C4-2B (cell line): ENCODE measurements at regions not wholly inside any gene's neighbourhood (a gene's known extent, or its start where the extent isn't known, plus 50 kb on each side); places are given as distances from the start of the nearest gene placed in this dataset.
"Not testable (repeated sequence)": the region's sequence is repeated elsewhere in the genome, so short reads cannot be mapped to it uniquely, and the experiment has no call there.

Source experiments
- H3K27ac ChIP-seq: fragments of 450-650 bp; 2 replicates; pipeline ENCODE4 v1.5.1; 2017
- ZFX ChIP-seq: fragments of 450-650 bp; IDR thresholded peaks from 2 replicates; pipeline ENCODE4 v1.6.1; 2017
- TF ChIP-seq, protein P1 (sequence below): fragments of 450-650 bp; conservative IDR thresholded peaks from 2 replicates; pipeline ENCODE4 v1.5.1; 2017; ENCODE audit warnings: mild to moderate bottlenecking

DNA sequence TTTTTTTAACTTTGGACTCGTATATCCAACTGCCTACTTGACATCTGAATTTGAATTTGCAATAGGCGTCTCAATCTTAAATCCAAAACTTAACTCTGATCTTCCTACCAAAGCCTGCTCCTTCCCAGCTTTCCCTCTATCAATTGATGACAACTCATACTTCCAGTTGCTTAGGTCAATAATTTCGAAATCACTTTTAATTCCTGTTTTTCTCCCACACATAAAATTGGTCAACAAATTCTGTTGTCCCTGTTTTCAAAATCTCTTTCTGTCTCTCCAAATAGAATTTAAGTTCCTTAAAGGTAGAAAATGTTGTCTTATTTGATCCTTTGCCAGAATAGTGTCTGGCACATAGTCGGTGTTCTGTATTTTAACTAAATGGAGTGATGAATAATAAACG lies 332.4 kb downstream of the SATB1 start:
- TF ChIP-seq, protein P1, sequence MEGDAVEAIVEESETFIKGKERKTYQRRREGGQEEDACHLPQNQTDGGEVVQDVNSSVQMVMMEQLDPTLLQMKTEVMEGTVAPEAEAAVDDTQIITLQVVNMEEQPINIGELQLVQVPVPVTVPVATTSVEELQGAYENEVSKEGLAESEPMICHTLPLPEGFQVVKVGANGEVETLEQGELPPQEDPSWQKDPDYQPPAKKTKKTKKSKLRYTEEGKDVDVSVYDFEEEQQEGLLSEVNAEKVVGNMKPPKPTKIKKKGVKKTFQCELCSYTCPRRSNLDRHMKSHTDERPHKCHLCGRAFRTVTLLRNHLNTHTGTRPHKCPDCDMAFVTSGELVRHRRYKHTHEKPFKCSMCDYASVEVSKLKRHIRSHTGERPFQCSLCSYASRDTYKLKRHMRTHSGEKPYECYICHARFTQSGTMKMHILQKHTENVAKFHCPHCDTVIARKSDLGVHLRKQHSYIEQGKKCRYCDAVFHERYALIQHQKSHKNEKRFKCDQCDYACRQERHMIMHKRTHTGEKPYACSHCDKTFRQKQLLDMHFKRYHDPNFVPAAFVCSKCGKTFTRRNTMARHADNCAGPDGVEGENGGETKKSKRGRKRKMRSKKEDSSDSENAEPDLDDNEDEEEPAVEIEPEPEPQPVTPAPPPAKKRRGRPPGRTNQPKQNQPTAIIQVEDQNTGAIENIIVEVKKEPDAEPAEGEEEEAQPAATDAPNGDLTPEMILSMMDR, result no peak
- no peak for TF ChIP-seq ZFX
- no peak overlapping the region for H3K27ac ChIP-seq

DNA sequence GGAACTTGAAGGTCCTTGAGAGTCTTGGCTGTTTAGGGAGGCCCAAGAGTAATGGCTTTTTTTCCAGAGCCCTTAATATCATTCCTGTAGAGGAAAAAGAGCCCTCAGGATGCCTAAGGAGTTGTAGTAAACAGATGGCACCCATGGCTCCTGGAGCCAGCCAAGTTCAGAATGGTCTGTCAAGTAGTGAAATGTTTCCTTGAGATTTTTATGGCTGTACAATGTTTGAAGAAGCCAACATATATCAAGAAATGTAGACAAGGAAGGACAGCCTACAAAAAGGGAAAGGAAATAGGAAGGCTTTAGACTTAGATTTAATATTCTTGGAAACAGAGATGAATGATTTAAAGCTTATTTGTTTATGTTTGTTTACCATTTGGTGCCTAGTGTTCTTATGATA lies 334.8 kb downstream of the SATB1 start:
- no peak for TF ChIP-seq ZFX
- TF ChIP-seq, protein P1, result no peak
- H3K27ac ChIP-seq, result no peak overlapping the region

DNA sequence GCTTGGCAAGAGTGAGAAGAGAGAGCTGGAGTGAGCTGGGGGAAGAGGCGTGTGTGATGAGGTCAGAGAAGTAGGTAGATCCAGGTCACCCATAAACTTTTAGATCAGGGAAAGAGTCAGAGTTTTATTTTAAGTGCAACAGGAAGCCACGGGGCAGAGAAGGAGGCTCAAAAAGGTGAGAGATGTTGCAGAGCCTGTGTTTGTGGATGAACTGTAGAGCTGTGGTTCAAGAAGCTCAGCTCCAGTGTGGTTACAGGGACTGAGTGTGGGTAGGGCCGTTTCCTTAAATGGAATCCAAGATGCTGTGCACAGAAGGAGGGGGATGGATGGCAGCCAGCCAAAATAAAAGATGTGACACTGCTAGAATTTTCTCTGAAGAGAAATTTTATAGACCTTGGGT lies 337.2 kb downstream of the SATB1 start:
- no peak for TF ChIP-seq ZFX
- TF ChIP-seq, protein P1, result no peak

DNA sequence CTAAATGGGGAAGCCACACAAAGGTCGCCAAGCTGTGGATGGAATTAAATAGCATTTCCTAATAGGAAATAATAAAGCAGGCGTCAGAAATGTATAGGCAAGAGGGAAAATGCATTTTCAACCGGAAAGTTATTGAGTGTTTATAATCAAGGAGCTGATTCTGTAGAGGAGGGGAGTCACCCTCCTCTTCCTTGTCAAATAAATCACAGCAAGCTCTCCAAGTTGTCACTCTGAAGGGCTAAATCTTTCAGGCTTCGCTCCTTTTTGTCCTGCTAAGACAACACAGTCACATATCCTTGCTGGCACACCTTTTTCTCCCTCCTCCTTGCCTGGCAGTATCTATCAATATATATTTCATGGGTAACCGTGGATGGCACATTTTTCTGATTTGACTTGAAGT lies 338.4 kb downstream of the SATB1 start:
- TF ChIP-seq, protein P1, result no peak
- no peak for TF ChIP-seq ZFX
- H3K27ac ChIP-seq, result no peak overlapping the region

More for the DNA sequence above, 337.2 kb downstream of the SATB1 start:
- no peak overlapping the region for H3K27ac ChIP-seq

DNA sequence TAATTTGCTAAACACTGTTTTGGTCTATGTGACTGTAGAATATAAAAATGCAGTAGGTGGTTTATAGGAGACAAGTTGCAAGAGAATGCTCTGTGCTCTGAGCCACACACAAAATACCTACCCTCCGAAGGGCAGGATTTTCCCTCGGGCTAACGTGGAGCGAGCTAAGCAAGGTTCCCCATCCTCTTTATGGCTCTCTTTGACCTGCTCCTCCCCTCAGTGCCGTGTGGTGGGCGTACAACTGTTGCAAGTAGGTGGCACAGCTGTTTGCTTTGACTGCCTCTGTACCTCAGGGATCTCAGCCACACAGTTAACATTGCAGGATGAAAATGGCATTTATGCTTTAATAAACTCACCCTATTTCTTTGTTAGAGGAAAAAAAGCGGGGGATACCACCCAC lies 339.1 kb downstream of the SATB1 start:
- TF ChIP-seq, protein P1, result no peak
- TF ChIP-seq ZFX, result no peak

DNA sequence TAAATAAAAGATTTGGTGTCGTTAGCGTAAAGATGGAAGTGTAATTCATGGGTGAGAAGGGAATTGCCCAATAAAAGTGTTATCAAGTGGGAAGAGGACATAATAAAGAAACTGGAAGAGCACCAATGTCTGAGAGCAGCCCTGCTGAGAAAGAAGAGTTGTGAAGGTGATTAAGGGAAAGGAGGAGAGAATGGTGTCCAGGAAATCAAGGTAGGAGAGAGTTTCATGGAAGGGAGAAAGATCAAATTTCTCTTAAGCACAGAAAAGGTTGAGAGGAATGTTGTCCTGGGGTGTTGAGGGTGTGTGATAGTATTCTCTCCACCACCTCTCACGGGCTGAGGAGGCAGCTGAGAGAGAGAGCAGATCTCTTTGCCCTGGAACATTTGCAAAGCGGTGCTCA lies 339.7 kb downstream of the SATB1 start:
- TF ChIP-seq ZFX, result no peak
- H3K27ac ChIP-seq, result no peak overlapping the region

More for the DNA sequence above, 339.1 kb downstream of the SATB1 start:
- H3K27ac ChIP-seq, result no peak overlapping the region

DNA sequence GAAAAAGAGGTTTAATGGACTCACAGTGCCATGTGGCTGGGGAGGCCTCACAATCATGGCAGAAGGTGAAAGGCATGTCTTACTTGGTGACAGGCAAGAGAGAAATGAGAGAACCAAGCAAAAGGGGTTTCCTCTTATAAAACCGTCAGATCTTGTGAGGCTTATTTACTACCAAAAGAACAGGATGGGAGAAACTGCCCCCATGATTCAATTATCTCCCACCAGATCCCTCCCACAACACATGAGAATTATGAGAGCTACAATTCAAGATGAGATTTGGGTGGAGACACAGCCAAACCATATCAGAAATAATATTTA lies 340.8 kb upstream of the TBC1D5 start:
- not testable (repeated sequence) for H3K27ac ChIP-seq

DNA sequence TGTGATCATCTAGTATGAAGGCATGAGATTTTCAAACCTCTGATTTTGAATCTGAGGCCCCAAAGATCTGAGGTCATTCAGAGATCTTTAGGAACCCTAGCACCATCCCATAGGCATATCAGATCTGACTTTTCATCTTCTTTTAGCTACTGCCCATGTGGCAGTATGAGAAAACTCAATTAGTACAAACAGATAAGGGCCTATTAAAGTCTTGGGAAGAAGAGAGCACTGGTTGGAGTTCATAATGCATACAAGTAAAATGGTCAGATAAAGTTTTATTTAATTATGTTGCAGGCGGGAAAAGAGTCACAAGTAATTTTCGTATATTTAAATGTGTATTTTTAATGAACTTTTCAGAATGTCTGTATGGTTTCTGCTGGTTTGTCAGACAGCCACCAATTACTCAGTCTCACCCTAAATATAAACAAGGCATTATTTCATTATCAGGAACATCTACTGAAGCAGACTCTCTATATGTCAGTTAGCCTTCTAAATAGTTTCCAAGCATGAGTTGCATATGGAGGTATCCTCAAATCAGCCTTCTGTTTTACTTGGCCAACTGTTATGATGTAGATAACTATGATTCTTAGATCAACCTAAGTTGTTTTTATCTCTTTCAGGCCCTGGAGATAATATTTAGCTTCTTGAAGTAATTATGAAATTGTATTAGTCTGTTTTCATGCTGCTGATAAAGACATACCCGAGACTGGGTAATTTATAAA lies 340.3 kb upstream of the TBC1D5 start:
- no peak overlapping the region for H3K27ac ChIP-seq
- no peak for TF ChIP-seq ZFX
- TF ChIP-seq, protein P1, result no peak
